K562 (cell line): ENCODE measurements at regions not wholly inside any gene's neighbourhood (a gene's known extent, or its start where the extent isn't known, plus 50 kb on each side); places are given as distances from the start of the nearest gene placed in this dataset.
A peak's percentile ranks its signal among the peaks of the same experiment; 100 is the strongest.
"Not testable (repeated sequence)": the region's sequence is repeated elsewhere in the genome, so short reads cannot be mapped to it uniquely, and the experiment has no call there.

Experiments used
- ATAC-seq: fragments of 200-7000 bp; cut with Tn5 transposase; 3 replicates; pipeline ENCODE4 v1.9.1; 2020; ENCODE audit warnings: moderate library complexity
- BruUV-seq: library from RNA; stranded (reverse); fragments of 400-500 nt; replicated peaks from 2 replicates; lab custom pipeline; 2021; lab: Mats Ljungman, UMichigan
- CTCF ChIA-PET: fragments of 300-600 bp; formaldehyde crosslinking; extraction: SDS; loops from one replicate; lab custom pipeline; 2021; ENCODE audit warnings: low intra/inter-chr PET ratio; lab: Yijun Ruan, JAX
- POLR2A ChIA-PET: fragments of 300-600, 350-650 bp; sonication (Branson Sonifier 250); formaldehyde crosslinking; extraction: SDS; loops from one replicate; lab custom pipeline; 2021; ENCODE audit warnings: antibody characterized with exemption, inconsistent platforms; lab: Yijun Ruan, JAX
- DNase-seq, 4 experiments: peaks; one replicate each; pipeline versions ENCODE4 v3.0.0 to v3.0.0-alpha.2; 2011 to 2018; ENCODE audit warnings: low spot score in 3 of 4, mixed read lengths in 3 of 4; ENCODE audit errors: extremely low read depth in 1 of 4
- FAIRE-seq: peaks from 2 replicates; lab custom pipeline; 2011; peaks lifted over from hg19 to GRCh38; lab: Jason Lieb, UNC
- H2AFZ ChIP-seq: 2 replicates; pipeline ENCODE4 v1.6.0; 2011; ENCODE audit warnings: low read depth, low read length, control low read depth, inconsistent platforms
- H3K27ac ChIP-seq: fragments of 200-600 bp; 3 replicates; pipeline ENCODE4 v1.8.0; 2011; ENCODE audit warnings: low read depth, mild to moderate bottlenecking, control low read depth, inconsistent platforms, low read length, moderate library complexity, mixed read lengths; ENCODE audit errors: extremely low read depth
- H3K27me3 ChIP-seq, 2 experiments: fragments of 300-600 bp in 1 of 2; 2 replicates in 1 of 2; 3 replicates in 1 of 2; pipeline versions ENCODE4 v1.6.0 to v1.8.0; 2011; ENCODE audit warnings: inconsistent platforms in 2 of 2, low read length in 2 of 2, mild to moderate bottlenecking in 1 of 2, mixed read lengths in 1 of 2, moderate library complexity in 1 of 2; ENCODE audit not compliant: control insufficient read depth in 2 of 2, insufficient read depth in 2 of 2
- H3K36me3 ChIP-seq: fragments of 300-600 bp; 3 replicates; pipeline ENCODE4 v1.8.0; 2011; ENCODE audit warnings: mild to moderate bottlenecking, low read length, inconsistent platforms; ENCODE audit not compliant: control insufficient read depth, insufficient read depth
- H3K4me1 ChIP-seq, 2 experiments: fragments of 200-600 bp in 1 of 2; replicated peaks in 1 of 2; 2 replicates in 1 of 2; 3 replicates in 1 of 2; pipeline versions ENCODE4 v1.5.1 to v1.8.0; 2011; ENCODE audit warnings: inconsistent platforms in 2 of 2, low read length in 2 of 2, mild to moderate bottlenecking in 1 of 2, mixed read lengths in 1 of 2, moderate library complexity in 1 of 2; ENCODE audit not compliant: control insufficient read depth in 2 of 2, insufficient read depth in 2 of 2
- H3K4me2 ChIP-seq: 2 replicates; pipeline ENCODE4 v1.6.1; 2011; ENCODE audit warnings: low read length, control low read depth, inconsistent platforms, mixed read lengths; ENCODE audit not compliant: insufficient read depth
- H3K4me3 ChIP-seq: fragments of 200-600 bp; sonication (generic), shearing (Covaris generic); 2 replicates; pipeline ENCODE4 v1.5.1; 2016; ENCODE audit warnings: control low read depth, inconsistent platforms
- H3K79me2 ChIP-seq: fragments of 200-600 bp; 3 replicates; pipeline ENCODE4 v1.8.0; 2011; ENCODE audit warnings: low read length, inconsistent platforms; ENCODE audit not compliant: control insufficient read depth, insufficient read depth
- H3K9ac ChIP-seq, 2 experiments: 2 replicates each; pipeline versions ENCODE4 v1.6.0 to v1.6.1; 2011; ENCODE audit warnings: low read depth in 2 of 2, low read length in 2 of 2, control low read depth in 1 of 2, inconsistent platforms in 1 of 2, mild to moderate bottlenecking in 1 of 2, mixed read lengths in 1 of 2; ENCODE audit not compliant: insufficient read depth in 1 of 2
- H3K9me1 ChIP-seq: one replicate; pipeline ENCODE4 v1.6.0; 2011; ENCODE audit warnings: inconsistent platforms, mild to moderate bottlenecking, low read length, moderate library complexity; ENCODE audit not compliant: control insufficient read depth, insufficient read depth
- H3K9me3 ChIP-seq: replicated peaks from 2 replicates; pipeline ENCODE4 v1.5.1; 2011; ENCODE audit warnings: low read depth, low read length, inconsistent platforms; ENCODE audit not compliant: control insufficient read depth, insufficient read depth
- H4K20me1 ChIP-seq: replicated peaks from 2 replicates; pipeline ENCODE4 v1.6.1; 2011; ENCODE audit warnings: low read length, inconsistent platforms, mixed read lengths; ENCODE audit not compliant: control insufficient read depth, insufficient read depth
- BCOR ChIP-seq: fragments of 450-650 bp; IDR thresholded peaks from 2 replicates; pipeline ENCODE4 v1.6.1; 2016
- C11orf30 ChIP-seq: fragments of 450-650 bp; IDR thresholded peaks from 2 replicates; pipeline ENCODE4 v1.6.1; 2016; ENCODE audit warnings: low read depth, mild to moderate bottlenecking
- KDM1A ChIP-seq, 2 experiments: fragments of 450-650 bp; IDR thresholded peaks; 2 replicates each; pipeline ENCODE4 v1.6.1; 2016; ENCODE audit warnings: mild to moderate bottlenecking in 2 of 2
- NFIX ChIP-seq: fragments of 250-450 bp; sonication (Bioruptor Pico); IDR thresholded peaks from 2 replicates; pipeline ENCODE4 v1.4.0; 2020; ENCODE audit warnings: low read depth, mild to moderate bottlenecking, moderate library complexity
- RBM39 ChIP-seq: fragments of 200-400 bp; formaldehyde crosslinking; optimal IDR thresholded peaks from 2 replicates; pipeline ENCODE3; 2018; ENCODE audit warnings: low read depth, low read length
- STAT6 ChIP-seq: sonication (generic); formaldehyde crosslinking; IDR thresholded peaks from 2 replicates; pipeline ENCODE4 v1.8.1; 2023; ENCODE audit warnings: mild to moderate bottlenecking, missing genetic modification reagents
- YY1 ChIP-seq, 3 experiments: IDR thresholded peaks; 2 replicates each; pipeline ENCODE4 v1.6.1; 2011; ENCODE audit warnings: low read length in 2 of 3, mild to moderate bottlenecking in 2 of 3, moderate library complexity in 2 of 3, borderline replicate concordance in 1 of 3, control low read depth in 1 of 3, low read depth in 1 of 3; ENCODE audit not compliant: insufficient read depth in 3 of 3, insufficient replicate concordance in 2 of 3, control insufficient read depth in 1 of 3, insufficient read length in 1 of 3; ENCODE audit errors: extremely low read depth in 1 of 3
- ZNF146 ChIP-seq: IDR thresholded peaks from one replicate; pipeline ENCODE4 v1.6.1; 2018; ENCODE audit warnings: missing compliant biosample characterization; ENCODE audit not compliant: unreplicated experiment
- ZNF354B ChIP-seq: fragments of 250-450 bp; sonication (Bioruptor Pico); IDR thresholded peaks from 2 replicates; pipeline ENCODE4 v1.4.0; 2020
- WGBS: fragments of 100-300 bp; shearing (Covaris generic); methylation state at CpG from one replicate; pipeline ENCODE4 v1.1.6; 2016; ENCODE audit warnings: low coverage, mixed read lengths; ENCODE audit not compliant: insufficient coverage; ENCODE audit errors: missing lambda C conversion rate; 5-methylcytosine and 5-hydroxymethylcytosine counted together
- in situ Hi-C: fragments of 300-500 bp; cut with MboI; formaldehyde crosslinking; loops from 4 replicates; pipeline ENCODE4 v1.15.0; 2018; ENCODE audit warnings: inconsistent platforms, mixed read lengths
- intact Hi-C: fragments of 100-400 bp; cut with micrococcal nuclease; formaldehyde crosslinking; loops from 2 replicates; pipeline ENCODE4 v1.14.2; 2022
- TF ChIP-seq, protein P1 (sequence below): IDR thresholded peaks from 3 replicates; pipeline ENCODE4 v1.6.1; 2011; ENCODE audit warnings: borderline replicate concordance, mild to moderate bottlenecking, moderate library complexity; ENCODE audit not compliant: insufficient read length; ENCODE audit errors: extremely low read depth

GRCh38 chr15:87698467-87698866, 558.1 kb downstream of the NTRK3 start:
- H3K9me3 ChIP-seq, BruUV-seq, H3K4me1 ChIP-seq, CTCF ChIA-PET, H3K4me2 ChIP-seq, DNase-seq, ATAC-seq, H3K9me1 ChIP-seq, H4K20me1 ChIP-seq, H3K27ac ChIP-seq, FAIRE-seq, H2AFZ ChIP-seq, H3K9ac ChIP-seq, H3K4me3 ChIP-seq, H3K27me3 ChIP-seq, intact Hi-C loops, in situ Hi-C loops: not testable (repeated sequence)
- POLR2A ChIA-PET, result interaction anchor here (0.8 to 1.8 kb wide), 2 partner anchors 12 to 1947 kb away, joined by 3 to 6 read pairs; no protein-coding TSS in a partner anchor
- 60% methylated on average over 2 of the region's 2 CpGs for WGBS
- Histone ChIP-seq H3K79me2 (peaks cover 81% of the 10 kb centered on the region), H3K36me3 (peaks cover 40% of the 10 kb centered on the region)
- 0 out of 4 replicates have a peak, but pooled peaks of 1 of the 2 experiments have one; percentile 19 for TF ChIP-seq KDM1A (IDR thresholded peaks at IDR 0.05)
- TF ChIP-seq BCOR, result peak; percentile 72
- peak; percentile 89 for TF ChIP-seq ZNF146 (CRISPR knock-in tag)

DNA sequence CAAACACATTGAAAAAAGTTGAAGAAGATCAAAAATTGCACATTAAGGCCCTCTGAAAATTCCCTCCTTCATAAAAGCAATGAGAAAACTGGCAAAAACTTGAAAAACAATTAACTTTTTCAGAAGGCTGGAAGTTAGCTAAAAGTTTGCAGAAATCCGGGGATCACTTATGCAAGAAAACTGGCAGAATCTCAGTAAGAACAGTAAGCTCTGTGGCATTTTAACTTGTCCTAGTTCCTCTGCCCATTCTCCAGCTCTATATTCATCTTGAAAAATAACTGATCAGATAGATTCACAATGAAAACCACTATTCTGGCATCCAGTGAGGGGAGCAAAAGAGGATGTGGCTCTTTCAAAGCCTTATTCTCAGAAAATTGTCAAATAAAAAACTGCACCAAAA, 566.8 kb downstream of the NTRK3 start:
- in situ Hi-C loops, result no loop called here
- no peak for TF ChIP-seq STAT6
- TF ChIP-seq ZNF354B (CRISPR knock-in tag), result no peak
- TF ChIP-seq YY1 (IDR thresholded peaks at IDR 0.05; ENCODE audit: borderline replicate concordance in 1 of 3, control insufficient read depth in 1 of 3, extremely low read depth in 1 of 3, insufficient read depth in 3 of 3, insufficient read length in 1 of 3, insufficient replicate concordance in 2 of 3, low read depth in 1 of 3, low read length in 2 of 3), result no peak
- TF ChIP-seq, protein P1, sequence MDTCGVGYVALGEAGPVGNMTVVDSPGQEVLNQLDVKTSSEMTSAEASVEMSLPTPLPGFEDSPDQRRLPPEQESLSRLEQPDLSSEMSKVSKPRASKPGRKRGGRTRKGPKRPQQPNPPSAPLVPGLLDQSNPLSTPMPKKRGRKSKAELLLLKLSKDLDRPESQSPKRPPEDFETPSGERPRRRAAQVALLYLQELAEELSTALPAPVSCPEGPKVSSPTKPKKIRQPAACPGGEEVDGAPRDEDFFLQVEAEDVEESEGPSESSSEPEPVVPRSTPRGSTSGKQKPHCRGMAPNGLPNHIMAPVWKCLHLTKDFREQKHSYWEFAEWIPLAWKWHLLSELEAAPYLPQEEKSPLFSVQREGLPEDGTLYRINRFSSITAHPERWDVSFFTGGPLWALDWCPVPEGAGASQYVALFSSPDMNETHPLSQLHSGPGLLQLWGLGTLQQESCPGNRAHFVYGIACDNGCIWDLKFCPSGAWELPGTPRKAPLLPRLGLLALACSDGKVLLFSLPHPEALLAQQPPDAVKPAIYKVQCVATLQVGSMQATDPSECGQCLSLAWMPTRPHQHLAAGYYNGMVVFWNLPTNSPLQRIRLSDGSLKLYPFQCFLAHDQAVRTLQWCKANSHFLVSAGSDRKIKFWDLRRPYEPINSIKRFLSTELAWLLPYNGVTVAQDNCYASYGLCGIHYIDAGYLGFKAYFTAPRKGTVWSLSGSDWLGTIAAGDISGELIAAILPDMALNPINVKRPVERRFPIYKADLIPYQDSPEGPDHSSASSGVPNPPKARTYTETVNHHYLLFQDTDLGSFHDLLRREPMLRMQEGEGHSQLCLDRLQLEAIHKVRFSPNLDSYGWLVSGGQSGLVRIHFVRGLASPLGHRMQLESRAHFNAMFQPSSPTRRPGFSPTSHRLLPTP, result no peak
- TF ChIP-seq C11orf30, result no peak
- no peak for TF ChIP-seq NFIX (CRISPR knock-in tag)
- no peak for TF ChIP-seq RBM39

More for the DNA sequence above, 566.8 kb downstream of the NTRK3 start:
- Histone ChIP-seq H3K9ac (no peak overlapping the region), H3K4me1 (peaks cover 0 to 21% of the 10 kb centered on the region in 2 experiments; a peak in 3 of 5 replicates), H3K9me3 (0 out of 2 replicates have a peak, but pooled peaks cover under 1% of the 10 kb centered on the region), H4K20me1 (peaks cover 3% of the 10 kb centered on the region), H3K4me2 (no peak overlapping the region), H2AFZ (no peak overlapping the region), H3K36me3 (peaks cover 23% of the 10 kb centered on the region; the same call in 2 of the 3 replicates), H3K79me2 (peaks cover 91% of the 10 kb centered on the region), H3K9me1 (no peaks in the 10 kb centered on the region), H3K27me3 (no peaks in the 10 kb centered on the region), H3K27ac (no peak overlapping the region), H3K4me3 (no peak overlapping the region)
- intact Hi-C loops, result no loop called here
- no TSS peak for BruUV-seq
- no peak for DNase-seq
- ChIA-PET CTCF (no interaction called here), POLR2A (no interaction called here)
- no peak for FAIRE-seq
- 60% methylated on average over 1 of the region's 1 CpG for WGBS
- ATAC-seq, result no peak
